SK-N-SH (cell line): ENCODE measurements at regions not wholly inside any gene's neighbourhood (a gene's known extent, or its start where the extent isn't known, plus 50 kb on each side); places are given as distances from the start of the nearest gene placed in this dataset.

ENCODE experiments used
- CTCF ChIA-PET: fragments of 300-600, 350-600 bp; formaldehyde crosslinking; extraction: SDS; loops from one replicate; lab custom pipeline; 2021; lab: Yijun Ruan, JAX
- POLR2A ChIA-PET: fragments of 350-600 bp; sonication (Branson Sonifier 250); formaldehyde crosslinking; extraction: SDS; loops from one replicate; lab custom pipeline; 2020; ENCODE audit warnings: antibody characterized with exemption, inconsistent platforms; lab: Yijun Ruan, JAX
- DNase-seq: peaks from one replicate; pipeline ENCODE4 v3.0.0; 2012
- H2AFZ ChIP-seq: fragments of 200-600 bp; sonication (generic); 2 replicates; pipeline ENCODE4 v1.8.1; 2016; ENCODE audit warnings: antibody characterized with exemption, mild to moderate bottlenecking, low read depth
- H3F3A ChIP-seq: fragments of 200-600 bp; sonication (generic); replicated peaks from 2 replicates; pipeline ENCODE3; 2016; ENCODE audit warnings: antibody characterized with exemption, mild to moderate bottlenecking; ENCODE audit not compliant: insufficient read depth
- H3K27ac ChIP-seq, 2 experiments: fragments of 200-500 bp in 1 of 2; fragments of 200-600 bp in 1 of 2; sonication (Bioruptor generic) in 1 of 2; sonication (generic), shearing (Covaris generic) in 1 of 2; 2 replicates each; pipeline versions ENCODE4 v1.5.1 to v1.6.1; 2014 to 2016; ENCODE audit warnings: low read depth in 2 of 2, inconsistent platforms in 1 of 2, low read length in 1 of 2, mild to moderate bottlenecking in 1 of 2, mixed read lengths in 1 of 2
- H3K27me3 ChIP-seq: fragments of 200-600 bp; sonication (generic), shearing (Covaris generic); 2 replicates; pipeline ENCODE4 v1.6.1; 2016; ENCODE audit warnings: mixed run types; ENCODE audit not compliant: insufficient read depth
- H3K36me3 ChIP-seq, 2 experiments: fragments of 200-500 bp in 1 of 2; fragments of 200-600 bp in 1 of 2; sonication (Bioruptor generic) in 1 of 2; sonication (generic) in 1 of 2; replicated peaks in 1 of 2; 2 replicates each; pipeline versions ENCODE3 to v1.5.1; 2014 to 2016; ENCODE audit warnings: low read length in 1 of 2, mild to moderate bottlenecking in 1 of 2; ENCODE audit not compliant: insufficient read depth in 2 of 2, control insufficient read depth in 1 of 2
- H3K4me1 ChIP-seq, 2 experiments: fragments of 200-500 bp in 1 of 2; fragments of 200-600 bp in 1 of 2; sonication (Bioruptor generic) in 1 of 2; sonication (generic), shearing (Covaris generic) in 1 of 2; 2 replicates each; pipeline versions ENCODE4 v1.5.1 to v1.6.1; 2014 to 2016; ENCODE audit warnings: low read depth in 1 of 2, low read length in 1 of 2, mixed run types in 1 of 2; ENCODE audit not compliant: insufficient read depth in 2 of 2, control insufficient read depth in 1 of 2
- H3K4me2 ChIP-seq: fragments of 200-600 bp; sonication (generic), shearing (Covaris generic); 2 replicates; pipeline ENCODE4 v1.6.1; 2017; ENCODE audit warnings: mixed run types
- H3K4me3 ChIP-seq, 2 experiments: fragments of 200-500 bp in 1 of 2; fragments of 200-600 bp in 1 of 2; sonication (Bioruptor generic) in 1 of 2; sonication (generic), shearing (Covaris generic) in 1 of 2; 2 replicates each; pipeline versions ENCODE4 v1.5.1 to v1.8.1; 2014 to 2016; ENCODE audit warnings: low read depth in 2 of 2, inconsistent platforms in 1 of 2, low read length in 1 of 2, mild to moderate bottlenecking in 1 of 2, mixed read lengths in 1 of 2, moderate library complexity in 1 of 2
- H3K79me2 ChIP-seq: fragments of 200-600 bp; sonication (generic); 2 replicates; pipeline ENCODE4 v1.8.1; 2017; ENCODE audit warnings: mild to moderate bottlenecking; ENCODE audit not compliant: insufficient read depth
- H3K9ac ChIP-seq: fragments of 200-600 bp; sonication (generic); 2 replicates; pipeline ENCODE4 v1.6.1; 2017; ENCODE audit warnings: mixed run types
- H3K9me2 ChIP-seq: fragments of 200-600 bp; sonication (generic); 2 replicates; pipeline ENCODE4 v1.6.1; 2017; ENCODE audit warnings: mixed run types
- H3K9me3 ChIP-seq: fragments of 200-600 bp; sonication (generic); 2 replicates; pipeline ENCODE4 v1.6.1; 2017; ENCODE audit warnings: mixed run types, mild to moderate bottlenecking, moderate library complexity
- H4K20me1 ChIP-seq: fragments of 200-600 bp; sonication (generic); 2 replicates; pipeline ENCODE4 v1.6.1; 2017; ENCODE audit warnings: mild to moderate bottlenecking, mixed run types; ENCODE audit not compliant: insufficient read depth
- FOSL2 ChIP-seq: IDR thresholded peaks from 2 replicates; pipeline ENCODE4 v1.4.0; 2012; ENCODE audit warnings: low read depth, mild to moderate bottlenecking, moderate library complexity, borderline replicate concordance
- FOXJ3 ChIP-seq: sonication (generic); formaldehyde crosslinking; IDR thresholded peaks from 2 replicates; pipeline ENCODE4 v1.5.1; 2020; ENCODE audit warnings: mild to moderate bottlenecking, missing genetic modification reagents
- FOXM1 ChIP-seq: IDR thresholded peaks from 2 replicates; pipeline ENCODE4 v1.4.0; 2012; ENCODE audit warnings: low read depth, mild to moderate bottlenecking
- GABPA ChIP-seq: IDR thresholded peaks from 2 replicates; pipeline ENCODE4 v1.4.0; 2012; ENCODE audit warnings: low read depth, mild to moderate bottlenecking
- JUND ChIP-seq: IDR thresholded peaks from 2 replicates; pipeline ENCODE4 v1.4.0; 2012
- NRF1 ChIP-seq: IDR thresholded peaks from 2 replicates; pipeline ENCODE4 v1.6.1; 2012; ENCODE audit warnings: low read depth, mild to moderate bottlenecking, low read length
- RCOR1 ChIP-seq: fragments of 150-350 bp; IDR thresholded peaks from 2 replicates; pipeline ENCODE4 v1.6.1; 2017; ENCODE audit warnings: antibody characterized with exemption, low read length
- SMC3 ChIP-seq: IDR thresholded peaks from 2 replicates; pipeline ENCODE4 v1.6.1; 2012; ENCODE audit warnings: low read depth, low read length, improper control_type of control experiment
- TCF12 ChIP-seq: IDR thresholded peaks from 2 replicates; pipeline ENCODE4 v1.4.0; 2012
- WGBS: methylation state at CpG from one replicate; pipeline ENCODE4 v1.1.6; 2017; ENCODE audit warnings: low lambda C conversion rate; 5-methylcytosine and 5-hydroxymethylcytosine counted together
- TF ChIP-seq, protein P1 (sequence below): IDR thresholded peaks from 2 replicates; pipeline ENCODE4 v1.4.0; 2012; ENCODE audit warnings: low read depth, borderline replicate concordance
- TF ChIP-seq, protein P2 (sequence below): fragments of 200-600 bp; sonication (generic); IDR thresholded peaks from 2 replicates; pipeline ENCODE4 v1.6.1; 2017; ENCODE audit warnings: antibody characterized with exemption, mild to moderate bottlenecking, moderate library complexity
- TF ChIP-seq, protein P3 (sequence below): IDR thresholded peaks from 2 replicates; pipeline ENCODE4 v1.6.1; 2012; ENCODE audit warnings: mild to moderate bottlenecking, low read depth, low read length, moderate library complexity

DNA sequence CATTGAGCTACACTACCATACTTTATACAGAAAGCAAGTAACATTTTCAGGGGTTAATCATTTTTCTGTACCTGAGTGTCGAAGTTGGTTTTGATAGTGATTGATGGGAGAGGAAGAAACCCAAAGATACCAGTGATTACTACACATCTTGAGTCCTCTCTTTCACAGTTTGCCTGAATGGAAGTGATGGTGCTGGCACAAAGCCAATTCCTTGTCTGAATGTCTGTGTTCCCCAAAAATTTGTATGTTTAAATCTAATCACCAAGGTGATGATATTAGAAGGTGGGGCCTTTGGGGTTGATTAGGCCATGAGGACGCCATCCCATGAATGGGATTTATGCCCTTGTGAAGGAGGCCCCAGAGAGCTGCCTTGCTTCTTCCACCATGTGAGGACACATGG lies 696.9 kb upstream of the ANKRD30A start:
- DNase-seq: no peak
- H3F3A ChIP-seq: no peaks in the 10 kb centered on the region
- no peaks in the 10 kb centered on the region for H3K36me3 ChIP-seq
- H3K79me2 ChIP-seq: no peaks in the 10 kb centered on the region
- H3K27me3 ChIP-seq: no peaks in the 10 kb centered on the region
- no peak overlapping the region for H2AFZ ChIP-seq
- WGBS: 68% methylated on average over 2 of the region's 2 CpGs
- H3K9me3 ChIP-seq: 0 out of 2 replicates have a peak, but pooled peaks cover 6% of the 10 kb centered on the region
- H3K4me2 ChIP-seq: no peak overlapping the region
- H3K27ac ChIP-seq: no peak overlapping the region
- H3K9me2 ChIP-seq: no peaks in the 10 kb centered on the region
- TF ChIP-seq, protein P1, sequence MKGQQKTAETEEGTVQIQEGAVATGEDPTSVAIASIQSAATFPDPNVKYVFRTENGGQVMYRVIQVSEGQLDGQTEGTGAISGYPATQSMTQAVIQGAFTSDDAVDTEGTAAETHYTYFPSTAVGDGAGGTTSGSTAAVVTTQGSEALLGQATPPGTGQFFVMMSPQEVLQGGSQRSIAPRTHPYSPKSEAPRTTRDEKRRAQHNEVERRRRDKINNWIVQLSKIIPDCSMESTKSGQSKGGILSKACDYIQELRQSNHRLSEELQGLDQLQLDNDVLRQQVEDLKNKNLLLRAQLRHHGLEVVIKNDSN: no peak
- TF ChIP-seq, protein P2, sequence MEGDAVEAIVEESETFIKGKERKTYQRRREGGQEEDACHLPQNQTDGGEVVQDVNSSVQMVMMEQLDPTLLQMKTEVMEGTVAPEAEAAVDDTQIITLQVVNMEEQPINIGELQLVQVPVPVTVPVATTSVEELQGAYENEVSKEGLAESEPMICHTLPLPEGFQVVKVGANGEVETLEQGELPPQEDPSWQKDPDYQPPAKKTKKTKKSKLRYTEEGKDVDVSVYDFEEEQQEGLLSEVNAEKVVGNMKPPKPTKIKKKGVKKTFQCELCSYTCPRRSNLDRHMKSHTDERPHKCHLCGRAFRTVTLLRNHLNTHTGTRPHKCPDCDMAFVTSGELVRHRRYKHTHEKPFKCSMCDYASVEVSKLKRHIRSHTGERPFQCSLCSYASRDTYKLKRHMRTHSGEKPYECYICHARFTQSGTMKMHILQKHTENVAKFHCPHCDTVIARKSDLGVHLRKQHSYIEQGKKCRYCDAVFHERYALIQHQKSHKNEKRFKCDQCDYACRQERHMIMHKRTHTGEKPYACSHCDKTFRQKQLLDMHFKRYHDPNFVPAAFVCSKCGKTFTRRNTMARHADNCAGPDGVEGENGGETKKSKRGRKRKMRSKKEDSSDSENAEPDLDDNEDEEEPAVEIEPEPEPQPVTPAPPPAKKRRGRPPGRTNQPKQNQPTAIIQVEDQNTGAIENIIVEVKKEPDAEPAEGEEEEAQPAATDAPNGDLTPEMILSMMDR: no peak
- TF ChIP-seq SMC3: no peak
- TF ChIP-seq NRF1: no peak
- no peak overlapping the region for H3K4me3 ChIP-seq
- peaks cover 0 to 5% of the 10 kb centered on the region in 2 experiments; a peak in 1 of 4 replicates for H3K4me1 ChIP-seq
- CTCF ChIA-PET: no interaction called here
- no peak overlapping the region for H3K9ac ChIP-seq
- no peaks in the 10 kb centered on the region for H4K20me1 ChIP-seq
- POLR2A ChIA-PET: no interaction called here

DNA sequence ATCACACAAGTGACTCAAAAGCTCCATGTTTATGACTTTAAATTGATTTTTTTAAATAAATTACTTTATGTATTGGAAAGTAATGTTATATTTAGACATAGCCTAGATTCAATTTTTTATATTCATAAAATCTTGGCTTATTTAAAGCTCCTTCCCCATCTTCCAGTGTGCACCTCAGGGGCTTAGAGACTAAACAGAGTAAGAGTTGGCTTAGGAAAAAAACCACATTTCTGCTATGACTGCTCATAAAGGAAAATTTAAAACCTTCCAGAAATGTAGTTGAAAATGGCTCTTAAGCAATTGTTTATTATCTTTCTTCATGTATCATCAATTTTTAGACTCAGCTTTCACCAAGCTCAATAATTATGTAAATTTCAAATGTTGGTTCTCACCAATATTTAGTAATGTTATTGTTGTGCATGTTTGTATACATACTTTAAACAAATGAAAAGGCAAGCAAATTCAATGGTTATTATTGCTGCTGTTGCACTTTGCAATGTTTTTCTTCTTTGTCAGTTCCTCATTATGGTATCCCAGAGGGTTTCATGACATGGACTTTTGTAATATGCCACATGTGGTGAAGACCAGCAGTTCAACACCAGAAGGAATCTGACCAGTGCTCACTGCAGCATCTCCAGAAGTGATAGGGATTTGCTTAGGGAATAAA lies 700.1 kb upstream of the ANKRD30A start:
- TF ChIP-seq JUND: no peak
- Histone ChIP-seq H3K9me2 (no peaks in the 10 kb centered on the region), H3K4me1 (peaks cover 0 to 5% of the 10 kb centered on the region in 2 experiments; a peak in 1 of 4 replicates), H3K27ac (no peak overlapping the region), H3K9me3 (0 out of 2 replicates have a peak, but pooled peaks cover 6% of the 10 kb centered on the region), H3K27me3 (no peaks in the 10 kb centered on the region), H3F3A (no peaks in the 10 kb centered on the region), H3K36me3 (no peaks in the 10 kb centered on the region), H3K9ac (no peak overlapping the region), H3K4me3 (no peak overlapping the region), H4K20me1 (no peaks in the 10 kb centered on the region), H3K79me2 (no peaks in the 10 kb centered on the region), H3K4me2 (no peak overlapping the region), H2AFZ (no peak overlapping the region)
- DNase-seq: no peak
- ChIA-PET POLR2A (no interaction called here), CTCF (no interaction called here)

DNA sequence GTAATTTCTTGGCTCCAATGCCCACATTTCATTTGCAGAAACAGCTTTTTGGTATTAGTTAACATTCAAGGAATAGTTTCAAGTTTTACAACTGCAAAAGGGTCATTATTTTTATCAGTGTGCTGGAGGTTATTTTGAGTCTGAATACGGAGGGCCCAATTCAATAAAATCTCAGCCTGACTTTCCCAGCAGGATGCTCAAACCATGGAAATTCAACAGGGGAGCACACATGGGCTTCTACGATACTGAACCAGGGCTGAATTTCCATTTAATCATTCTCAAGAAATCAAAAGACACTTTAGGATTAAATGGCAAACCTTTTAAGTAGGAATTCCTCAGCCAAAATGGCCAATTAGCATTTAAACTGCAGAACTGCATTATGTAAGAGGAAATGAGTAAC lies 700.9 kb upstream of the ANKRD30A start:
- no peaks in the 10 kb centered on the region for H3K9me2 ChIP-seq
- no peaks in the 10 kb centered on the region for H3K79me2 ChIP-seq
- no peak for DNase-seq
- ChIA-PET POLR2A (no interaction called here), CTCF (no interaction called here)
- no peak overlapping the region for H3K9ac ChIP-seq
- H3K36me3 ChIP-seq: no peaks in the 10 kb centered on the region
- no peaks in the 10 kb centered on the region for H3F3A ChIP-seq
- no peak overlapping the region for H3K4me3 ChIP-seq
- no peaks in the 10 kb centered on the region for H3K27me3 ChIP-seq
- H3K27ac ChIP-seq: no peak overlapping the region
- no peak overlapping the region for H2AFZ ChIP-seq
- H3K9me3 ChIP-seq: 0 out of 2 replicates have a peak, but pooled peaks cover 6% of the 10 kb centered on the region
- 80% methylated on average over 2 of the region's 2 CpGs for WGBS
- peaks cover 0 to 5% of the 10 kb centered on the region in 2 experiments; a peak in 1 of 4 replicates for H3K4me1 ChIP-seq
- H3K4me2 ChIP-seq: no peak overlapping the region
- no peaks in the 10 kb centered on the region for H4K20me1 ChIP-seq
- TF ChIP-seq RCOR1: no peak
- no peak for TF ChIP-seq FOXM1
- no peak for TF ChIP-seq FOXJ3 (CRISPR knock-in tag)
- no peak for TF ChIP-seq JUND
- no peak for TF ChIP-seq FOSL2
- TF ChIP-seq GABPA: no peak
- no peak for TF ChIP-seq TCF12
- TF ChIP-seq, protein P3, sequence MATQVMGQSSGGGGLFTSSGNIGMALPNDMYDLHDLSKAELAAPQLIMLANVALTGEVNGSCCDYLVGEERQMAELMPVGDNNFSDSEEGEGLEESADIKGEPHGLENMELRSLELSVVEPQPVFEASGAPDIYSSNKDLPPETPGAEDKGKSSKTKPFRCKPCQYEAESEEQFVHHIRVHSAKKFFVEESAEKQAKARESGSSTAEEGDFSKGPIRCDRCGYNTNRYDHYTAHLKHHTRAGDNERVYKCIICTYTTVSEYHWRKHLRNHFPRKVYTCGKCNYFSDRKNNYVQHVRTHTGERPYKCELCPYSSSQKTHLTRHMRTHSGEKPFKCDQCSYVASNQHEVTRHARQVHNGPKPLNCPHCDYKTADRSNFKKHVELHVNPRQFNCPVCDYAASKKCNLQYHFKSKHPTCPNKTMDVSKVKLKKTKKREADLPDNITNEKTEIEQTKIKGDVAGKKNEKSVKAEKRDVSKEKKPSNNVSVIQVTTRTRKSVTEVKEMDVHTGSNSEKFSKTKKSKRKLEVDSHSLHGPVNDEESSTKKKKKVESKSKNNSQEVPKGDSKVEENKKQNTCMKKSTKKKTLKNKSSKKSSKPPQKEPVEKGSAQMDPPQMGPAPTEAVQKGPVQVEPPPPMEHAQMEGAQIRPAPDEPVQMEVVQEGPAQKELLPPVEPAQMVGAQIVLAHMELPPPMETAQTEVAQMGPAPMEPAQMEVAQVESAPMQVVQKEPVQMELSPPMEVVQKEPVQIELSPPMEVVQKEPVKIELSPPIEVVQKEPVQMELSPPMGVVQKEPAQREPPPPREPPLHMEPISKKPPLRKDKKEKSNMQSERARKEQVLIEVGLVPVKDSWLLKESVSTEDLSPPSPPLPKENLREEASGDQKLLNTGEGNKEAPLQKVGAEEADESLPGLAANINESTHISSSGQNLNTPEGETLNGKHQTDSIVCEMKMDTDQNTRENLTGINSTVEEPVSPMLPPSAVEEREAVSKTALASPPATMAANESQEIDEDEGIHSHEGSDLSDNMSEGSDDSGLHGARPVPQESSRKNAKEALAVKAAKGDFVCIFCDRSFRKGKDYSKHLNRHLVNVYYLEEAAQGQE: no peak
- TF ChIP-seq, protein P2: no peak
